ENCODE measurements at regions not wholly inside any gene's neighbourhood (a gene's known extent, or its start where the extent isn't known, plus 50 kb on each side); places are given as distances from the start of the nearest gene placed in this dataset.
"Not testable (repeated sequence)": the region's sequence is repeated elsewhere in the genome, so short reads cannot be mapped to it uniquely, and the experiment has no call there.

- Mint-ChIP-seq H3K27me3 (ENCODE audit: low read depth) (no peaks in the 10 kb centered on the region), H3K9me3 (peaks cover 6 to 9% of the 10 kb centered on the region in 2 donors), H3K4me3 (no peak overlapping the region), H3K27ac (no peak overlapping the region), H3K4me1 (ENCODE audit: low read depth) (no peaks in the 10 kb centered on the region), H3K36me3 (ENCODE audit: insufficient read depth in 2 of 2) (no peaks in the 10 kb centered on the region)
- ATAC-seq (replicated peaks in 1 of 2) (no peak), DNase-seq (no peak)
Measured at GRCh38 chr2:21781962-21782361, 658.2 kb downstream of the TDRD15 start.

- DNase-seq (no peak), ATAC-seq (replicated peaks in 1 of 2) (no peak)
- Mint-ChIP-seq H3K27ac (no peak overlapping the region), H3K27me3 (ENCODE audit: low read depth) (no peaks in the 10 kb centered on the region), H3K9me3 (peaks cover 7 to 8% of the 10 kb centered on the region in 2 donors), H3K4me1 (ENCODE audit: low read depth) (no peaks in the 10 kb centered on the region), H3K4me3 (no peak overlapping the region), H3K36me3 (ENCODE audit: insufficient read depth in 2 of 2) (no peaks in the 10 kb centered on the region)
Measured at GRCh38 chr2:21782866-21783265, 659.1 kb downstream of the TDRD15 start.

- DNase-seq (no peak), ATAC-seq (replicated peaks in 1 of 2) (no peak)
- no peak overlapping the region for H3K27ac Mint-ChIP-seq
- peaks cover 5 to 8% of the 10 kb centered on the region in 2 donors for H3K9me3 Mint-ChIP-seq
- no peaks in the 10 kb centered on the region for H3K27me3 Mint-ChIP-seq (ENCODE audit: low read depth)
- no peak overlapping the region for H3K4me3 Mint-ChIP-seq
- H3K4me1 Mint-ChIP-seq (ENCODE audit: low read depth) = no peaks in the 10 kb centered on the region
- H3K36me3 Mint-ChIP-seq (ENCODE audit: insufficient read depth in 2 of 2) = no peaks in the 10 kb centered on the region
Measured at GRCh38 chr2:21787941-21788340, 664.2 kb downstream of the TDRD15 start.

- not testable (repeated sequence) for H3K36me3 Mint-ChIP-seq (ENCODE audit: insufficient read depth in 2 of 2); H3K27me3 Mint-ChIP-seq (ENCODE audit: low read depth)
Measured at GRCh38 chr2:21790311-21790710, 666.5 kb downstream of the TDRD15 start.

GRCh38 chr2:21792571-21792970, 668.8 kb downstream of the TDRD15 start:
- DNase-seq = no peak
- Mint-ChIP-seq H3K9me3 (peaks cover 6 to 8% of the 10 kb centered on the region in 2 donors), H3K27me3 (ENCODE audit: low read depth) (no peaks in the 10 kb centered on the region), H3K4me3 (no peak overlapping the region), H3K27ac (no peak overlapping the region), H3K36me3 (ENCODE audit: insufficient read depth in 2 of 2) (no peaks in the 10 kb centered on the region), H3K4me1 (ENCODE audit: low read depth) (no peaks in the 10 kb centered on the region)
- ATAC-seq (replicated peaks in 1 of 2) = no peak

More at GRCh38 chr2:21790311-21790710, 666.5 kb downstream of the TDRD15 start:
- H3K9me3 Mint-ChIP-seq; H3K4me1 Mint-ChIP-seq (ENCODE audit: low read depth); ATAC-seq (replicated peaks in 1 of 2); DNase-seq; H3K27ac Mint-ChIP-seq; H3K4me3 Mint-ChIP-seq: not testable (repeated sequence)

- Mint-ChIP-seq H3K36me3 (ENCODE audit: insufficient read depth in 2 of 2) (no peaks in the 10 kb centered on the region), H3K27me3 (ENCODE audit: low read depth) (no peaks in the 10 kb centered on the region), H3K9me3 (peaks cover 8 to 12% of the 10 kb centered on the region in 2 donors), H3K4me1 (ENCODE audit: low read depth) (no peaks in the 10 kb centered on the region), H3K4me3 (no peak overlapping the region), H3K27ac (no peak overlapping the region)
- DNase-seq (no peak), ATAC-seq (replicated peaks in 1 of 2) (no peak)
Measured at GRCh38 chr2:21793461-21793860, 669.7 kb downstream of the TDRD15 start.

GRCh38 chr2:21794611-21795010, 670.8 kb downstream of the TDRD15 start:
- DNase-seq = no peak
- Mint-ChIP-seq H3K27me3 (ENCODE audit: low read depth) (no peaks in the 10 kb centered on the region), H3K9me3 (peaks cover 9 to 10% of the 10 kb centered on the region in 2 donors), H3K27ac (no peak overlapping the region), H3K4me1 (ENCODE audit: low read depth) (no peaks in the 10 kb centered on the region), H3K36me3 (ENCODE audit: insufficient read depth in 2 of 2) (no peaks in the 10 kb centered on the region), H3K4me3 (no peak overlapping the region)
- ATAC-seq (replicated peaks in 1 of 2) = no peak

- Mint-ChIP-seq H3K9me3 (peaks cover 6 to 12% of the 10 kb centered on the region in 2 donors), H3K4me1 (ENCODE audit: low read depth) (no peaks in the 10 kb centered on the region), H3K36me3 (ENCODE audit: insufficient read depth in 2 of 2) (no peaks in the 10 kb centered on the region), H3K27me3 (ENCODE audit: low read depth) (no peaks in the 10 kb centered on the region), H3K4me3 (no peak overlapping the region), H3K27ac (no peak overlapping the region)
- ATAC-seq (replicated peaks in 1 of 2) = no peak
- DNase-seq = no peak
Measured at GRCh38 chr2:21800356-21800755, 676.6 kb downstream of the TDRD15 start.

GRCh38 chr2:21803550-21803949, 679.8 kb downstream of the TDRD15 start:
- ATAC-seq (replicated peaks in 1 of 2) (no peak), DNase-seq (no peak)
- H3K9me3 Mint-ChIP-seq = peaks cover 4 to 5% of the 10 kb centered on the region in 2 donors
- H3K27me3 Mint-ChIP-seq (ENCODE audit: low read depth) = no peaks in the 10 kb centered on the region
- H3K36me3 Mint-ChIP-seq (ENCODE audit: insufficient read depth in 2 of 2) = no peaks in the 10 kb centered on the region
- H3K4me1 Mint-ChIP-seq (ENCODE audit: low read depth) = no peaks in the 10 kb centered on the region
- no peak overlapping the region for H3K27ac Mint-ChIP-seq
- no peak overlapping the region for H3K4me3 Mint-ChIP-seq

- Mint-ChIP-seq H3K4me1 (ENCODE audit: low read depth) (no peaks in the 10 kb centered on the region), H3K9me3 (peaks cover 4 to 5% of the 10 kb centered on the region in 2 donors), H3K36me3 (ENCODE audit: insufficient read depth in 2 of 2) (no peaks in the 10 kb centered on the region), H3K27ac (no peak overlapping the region), H3K27me3 (ENCODE audit: low read depth) (no peaks in the 10 kb centered on the region), H3K4me3 (no peak overlapping the region)
- ATAC-seq (replicated peaks in 1 of 2) (no peak), DNase-seq (no peak)
Measured at GRCh38 chr2:21804151-21804550, 680.4 kb downstream of the TDRD15 start.

- H3K27ac Mint-ChIP-seq = no peak overlapping the region
- ATAC-seq (replicated peaks in 1 of 2) = no peak
- H3K36me3 Mint-ChIP-seq (ENCODE audit: insufficient read depth in 2 of 2) = no peaks in the 10 kb centered on the region
- no peaks in the 10 kb centered on the region for H3K27me3 Mint-ChIP-seq (ENCODE audit: low read depth)
- no peak for DNase-seq
- H3K9me3 Mint-ChIP-seq = peaks cover 0 to 2% of the 10 kb centered on the region in 2 donors
- H3K4me1 Mint-ChIP-seq (ENCODE audit: low read depth) = no peaks in the 10 kb centered on the region
- no peak overlapping the region for H3K4me3 Mint-ChIP-seq
Measured at GRCh38 chr2:21811541-21811940, 687.8 kb downstream of the TDRD15 start.

- ATAC-seq (replicated peaks in 1 of 2) = no peak
- Mint-ChIP-seq H3K27ac (no peak overlapping the region), H3K4me3 (no peak overlapping the region), H3K9me3 (peaks cover 0 to 2% of the 10 kb centered on the region in 2 donors), H3K27me3 (ENCODE audit: low read depth) (no peaks in the 10 kb centered on the region), H3K4me1 (ENCODE audit: low read depth) (no peaks in the 10 kb centered on the region), H3K36me3 (ENCODE audit: insufficient read depth in 2 of 2) (no peaks in the 10 kb centered on the region)
- no peak for DNase-seq
Measured at GRCh38 chr2:21812766-21813165, 689.0 kb downstream of the TDRD15 start.

- H3K9me3 Mint-ChIP-seq = peaks cover 3 to 4% of the 10 kb centered on the region in 2 donors
- H3K4me3 Mint-ChIP-seq = no peak overlapping the region
- H3K4me1 Mint-ChIP-seq (ENCODE audit: low read depth) = no peaks in the 10 kb centered on the region
- no peak for DNase-seq
- no peaks in the 10 kb centered on the region for H3K36me3 Mint-ChIP-seq (ENCODE audit: insufficient read depth in 2 of 2)
- no peak for ATAC-seq (replicated peaks in 1 of 2)
- H3K27me3 Mint-ChIP-seq (ENCODE audit: low read depth) = no peaks in the 10 kb centered on the region
- no peak overlapping the region for H3K27ac Mint-ChIP-seq
Measured at GRCh38 chr2:21814588-21815149, 690.9 kb downstream of the TDRD15 start.

GRCh38 chr2:21818212-21818795, 694.5 kb downstream of the TDRD15 start:
- H3K4me1 Mint-ChIP-seq (ENCODE audit: low read depth) = no peaks in the 10 kb centered on the region
- no peak overlapping the region for H3K27ac Mint-ChIP-seq
- H3K4me3 Mint-ChIP-seq = no peak overlapping the region
- H3K36me3 Mint-ChIP-seq (ENCODE audit: insufficient read depth in 2 of 2) = no peaks in the 10 kb centered on the region
- DNase-seq (no peak), ATAC-seq (replicated peaks in 1 of 2) (no peak)
- no peaks in the 10 kb centered on the region for H3K27me3 Mint-ChIP-seq (ENCODE audit: low read depth)
- peaks cover 4 to 5% of the 10 kb centered on the region in 2 donors for H3K9me3 Mint-ChIP-seq

Measured in activated T-cell treated with anti-CD3 and anti-CD28 coated beads, Interleukin-2, amount 50 U/mL, for 72 hours (primary cell).